ENCODE measurements at regions not wholly inside any gene's neighbourhood (a gene's known extent, or its start where the extent isn't known, plus 50 kb on each side); places are given as distances from the start of the nearest gene placed in this dataset.

DNA sequence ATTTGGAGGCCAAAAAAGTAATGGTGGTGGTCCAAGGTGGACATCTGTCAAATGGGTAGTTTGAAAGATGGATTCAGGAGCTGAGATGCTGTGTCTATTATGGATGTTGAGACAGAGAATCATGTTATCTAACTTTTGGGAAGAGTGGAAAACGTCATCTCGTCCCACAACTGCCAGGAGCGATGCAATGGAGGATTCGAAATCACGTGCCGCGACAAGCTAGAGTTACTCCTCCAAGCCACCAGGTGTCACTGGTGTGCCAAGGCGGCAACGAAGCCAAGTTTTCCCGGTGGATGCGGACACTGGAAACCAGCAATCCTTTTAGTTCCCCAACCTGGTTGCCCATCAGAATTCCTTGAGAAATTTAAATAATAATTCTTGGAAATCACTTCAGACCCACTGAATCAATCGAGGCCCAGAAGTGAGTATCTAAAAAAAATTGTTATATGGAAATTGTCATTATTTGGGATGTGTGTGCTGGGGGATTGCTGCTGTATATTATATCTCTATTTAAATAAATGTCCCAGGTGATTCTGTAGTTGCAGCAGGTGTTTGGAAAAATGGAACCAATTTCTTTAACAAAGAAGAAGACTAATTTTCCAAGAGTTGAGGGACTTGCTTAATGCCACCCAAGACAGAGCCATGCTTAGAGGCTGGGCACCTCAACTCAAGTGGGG lies 206.1 kb downstream of the HAPSTR1 start:
- Histone ChIP-seq H3K27me3 (ENCODE audit: insufficient read depth, low read length, poor library complexity) (peaks cover 3% of the 10 kb centered on the region), H3K36me3 (ENCODE audit: insufficient read depth, low read length) (no peaks in the 10 kb centered on the region), H4K20me1 (ENCODE audit: insufficient read depth, low read length) (no peaks in the 10 kb centered on the region), H3K9me3 (ENCODE audit: insufficient read depth, low read length, severe bottlenecking) (no peaks in the 10 kb centered on the region), H3K27ac (ENCODE audit: low read length) (no peak overlapping the region), H3K4me1 (ENCODE audit: insufficient read depth, low read length) (no peaks in the 10 kb centered on the region), H3K4me3 (ENCODE audit: low read depth in 1 of 2, low read length in 2 of 2) (no peak overlapping the region), H3K4me2 (ENCODE audit: insufficient read depth, low read length) (no peak overlapping the region), H2AFZ (ENCODE audit: low read depth, low read length) (no peak overlapping the region), H3K9ac (ENCODE audit: low read depth, low read length) (no peak overlapping the region), H3K79me2 (ENCODE audit: insufficient read depth, low read length) (no peaks in the 10 kb centered on the region)
- no peak for TF ChIP-seq EZH2 (IDR thresholded peaks at IDR 0.05; ENCODE audit: borderline replicate concordance, low read depth, low read length, severe bottlenecking)
- TF ChIP-seq, protein P1, sequence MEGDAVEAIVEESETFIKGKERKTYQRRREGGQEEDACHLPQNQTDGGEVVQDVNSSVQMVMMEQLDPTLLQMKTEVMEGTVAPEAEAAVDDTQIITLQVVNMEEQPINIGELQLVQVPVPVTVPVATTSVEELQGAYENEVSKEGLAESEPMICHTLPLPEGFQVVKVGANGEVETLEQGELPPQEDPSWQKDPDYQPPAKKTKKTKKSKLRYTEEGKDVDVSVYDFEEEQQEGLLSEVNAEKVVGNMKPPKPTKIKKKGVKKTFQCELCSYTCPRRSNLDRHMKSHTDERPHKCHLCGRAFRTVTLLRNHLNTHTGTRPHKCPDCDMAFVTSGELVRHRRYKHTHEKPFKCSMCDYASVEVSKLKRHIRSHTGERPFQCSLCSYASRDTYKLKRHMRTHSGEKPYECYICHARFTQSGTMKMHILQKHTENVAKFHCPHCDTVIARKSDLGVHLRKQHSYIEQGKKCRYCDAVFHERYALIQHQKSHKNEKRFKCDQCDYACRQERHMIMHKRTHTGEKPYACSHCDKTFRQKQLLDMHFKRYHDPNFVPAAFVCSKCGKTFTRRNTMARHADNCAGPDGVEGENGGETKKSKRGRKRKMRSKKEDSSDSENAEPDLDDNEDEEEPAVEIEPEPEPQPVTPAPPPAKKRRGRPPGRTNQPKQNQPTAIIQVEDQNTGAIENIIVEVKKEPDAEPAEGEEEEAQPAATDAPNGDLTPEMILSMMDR (IDR thresholded peaks at IDR 0.05; ENCODE audit: borderline replicate concordance, extremely low read depth, low read length, poor library complexity, severe bottlenecking) = peak; percentile 70
- no peak for DNase-seq
- ATAC-seq (ENCODE audit: insufficient read depth, low read depth) = no peak

DNA sequence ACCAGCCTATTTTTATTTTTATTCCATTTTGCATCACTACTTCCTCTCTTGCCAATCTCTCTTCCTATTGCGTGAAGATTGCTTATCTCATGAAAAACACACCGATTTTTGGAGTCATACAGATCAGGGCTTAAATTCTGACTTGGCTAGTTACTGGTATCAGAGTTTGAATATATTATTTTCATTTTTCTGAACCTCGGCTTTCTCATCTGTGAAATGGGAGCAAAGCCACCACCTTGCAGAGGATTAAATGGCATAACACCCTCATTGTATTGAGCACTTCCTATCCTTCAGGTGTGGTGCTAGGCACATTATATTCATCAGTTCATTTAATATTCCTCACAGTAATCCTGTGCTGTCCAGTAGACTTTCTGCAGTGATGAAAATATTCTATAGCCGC lies 208.8 kb downstream of the HAPSTR1 start:
- H3K9me3 ChIP-seq (ENCODE audit: insufficient read depth, low read length, severe bottlenecking) = no peaks in the 10 kb centered on the region
- no peaks in the 10 kb centered on the region for H3K79me2 ChIP-seq (ENCODE audit: insufficient read depth, low read length)
- H3K4me3 ChIP-seq (ENCODE audit: low read depth in 1 of 2, low read length in 2 of 2) = no peak overlapping the region
- no peaks in the 10 kb centered on the region for H3K36me3 ChIP-seq (ENCODE audit: insufficient read depth, low read length)
- DNase-seq (no peak), ATAC-seq (ENCODE audit: insufficient read depth, low read depth) (no peak)
- TF ChIP-seq, protein P1 (IDR thresholded peaks at IDR 0.05; ENCODE audit: borderline replicate concordance, extremely low read depth, low read length, poor library complexity, severe bottlenecking) = no peak
- TF ChIP-seq EZH2 (IDR thresholded peaks at IDR 0.05; ENCODE audit: borderline replicate concordance, low read depth, low read length, severe bottlenecking) = no peak
- H3K4me1 ChIP-seq (ENCODE audit: insufficient read depth, low read length) = no peaks in the 10 kb centered on the region
- H3K27me3 ChIP-seq (ENCODE audit: insufficient read depth, low read length, poor library complexity) = peaks cover 3% of the 10 kb centered on the region
- H3K4me2 ChIP-seq (ENCODE audit: insufficient read depth, low read length) = no peak overlapping the region
- H3K27ac ChIP-seq (ENCODE audit: low read length) = no peak overlapping the region
- no peak overlapping the region for H2AFZ ChIP-seq (ENCODE audit: low read depth, low read length)
- no peak overlapping the region for H3K9ac ChIP-seq (ENCODE audit: low read depth, low read length)
- H4K20me1 ChIP-seq (ENCODE audit: insufficient read depth, low read length) = no peaks in the 10 kb centered on the region

DNA sequence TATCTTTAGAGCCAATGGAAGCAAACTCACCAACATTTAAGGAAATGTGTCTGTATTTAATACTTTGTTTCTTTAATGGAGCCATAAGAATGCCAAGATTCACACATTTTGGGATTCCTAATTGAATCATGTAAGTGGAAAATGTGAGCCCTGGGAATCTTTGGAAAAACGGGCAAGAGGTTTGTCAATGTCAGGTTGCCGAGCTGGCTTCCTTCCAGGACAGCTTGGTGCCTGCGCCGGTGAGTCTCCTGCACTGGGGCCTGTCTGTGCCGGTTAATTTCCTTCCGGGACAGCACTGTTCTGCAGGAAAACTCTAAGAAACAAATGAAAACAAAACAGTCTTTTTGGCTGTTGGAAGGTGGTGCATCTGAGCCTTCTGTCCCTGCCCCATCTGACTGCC lies 210.6 kb downstream of the HAPSTR1 start:
- no peaks in the 10 kb centered on the region for H3K4me1 ChIP-seq (ENCODE audit: insufficient read depth, low read length)
- ATAC-seq (ENCODE audit: insufficient read depth, low read depth) = no peak
- no peaks in the 10 kb centered on the region for H3K9me3 ChIP-seq (ENCODE audit: insufficient read depth, low read length, severe bottlenecking)
- H3K27ac ChIP-seq (ENCODE audit: low read length) = no peak overlapping the region
- no peaks in the 10 kb centered on the region for H4K20me1 ChIP-seq (ENCODE audit: insufficient read depth, low read length)
- no peak for DNase-seq
- no peak overlapping the region for H3K9ac ChIP-seq (ENCODE audit: low read depth, low read length)
- H3K36me3 ChIP-seq (ENCODE audit: insufficient read depth, low read length) = no peaks in the 10 kb centered on the region
- H3K79me2 ChIP-seq (ENCODE audit: insufficient read depth, low read length) = no peaks in the 10 kb centered on the region
- H3K4me2 ChIP-seq (ENCODE audit: insufficient read depth, low read length) = no peak overlapping the region
- H3K27me3 ChIP-seq (ENCODE audit: insufficient read depth, low read length, poor library complexity) = no peaks in the 10 kb centered on the region
- no peak overlapping the region for H2AFZ ChIP-seq (ENCODE audit: low read depth, low read length)
- no peak overlapping the region for H3K4me3 ChIP-seq (ENCODE audit: low read depth in 1 of 2, low read length in 2 of 2)
- TF ChIP-seq, protein P1 (IDR thresholded peaks at IDR 0.05; ENCODE audit: borderline replicate concordance, extremely low read depth, low read length, poor library complexity, severe bottlenecking) = no peak
- no peak for TF ChIP-seq EZH2 (IDR thresholded peaks at IDR 0.05; ENCODE audit: borderline replicate concordance, low read depth, low read length, severe bottlenecking)

Measured in DND-41 (cell line).